Fibroblast of pulmonary artery (primary cell): ENCODE measurements at regions not wholly inside any gene's neighbourhood (a gene's known extent, or its start where the extent isn't known, plus 50 kb on each side); places are given as distances from the start of the nearest gene placed in this dataset.

ENCODE experiments used
- DNase-seq: peaks from one replicate; pipeline ENCODE4 v3.0.0-alpha.2; 2010; ENCODE audit warnings: low read depth
- H3K4me3 ChIP-seq: replicated peaks from 2 replicates; pipeline ENCODE4 v1.5.1; 2011; ENCODE audit warnings: low read depth, mild to moderate bottlenecking, control low read depth, low read length, moderate library complexity
- CTCF ChIP-seq: IDR thresholded peaks from 2 replicates; pipeline ENCODE4 v1.5.1; 2011; ENCODE audit warnings: mild to moderate bottlenecking, control low read depth, low read length, inconsistent platforms; ENCODE audit errors: missing control alignments

- no peak for DNase-seq
- TF ChIP-seq CTCF, result no peak
- H3K4me3 ChIP-seq, result no peak overlapping the region
Measured at GRCh38 chr3:24793896-24794295, 299.2 kb upstream of the THRB start.

GRCh38 chr3:24802614-24803013 is 308.0 kb upstream of the THRB start:
- TF ChIP-seq CTCF, result no peak
- H3K4me3 ChIP-seq, result no peak overlapping the region
- no peak for DNase-seq

- H3K4me3 ChIP-seq, result no peak overlapping the region
- DNase-seq, result no peak
- no peak for TF ChIP-seq CTCF
Measured at GRCh38 chr3:24804095-24804494, 309.4 kb upstream of the THRB start.

- no peak for TF ChIP-seq CTCF
- no peak for DNase-seq
- no peak overlapping the region for H3K4me3 ChIP-seq
Measured at GRCh38 chr3:24810881-24811280, 316.2 kb upstream of the THRB start.

- TF ChIP-seq CTCF, result no peak
- H3K4me3 ChIP-seq, result no peak overlapping the region
- no peak for DNase-seq
Measured at GRCh38 chr3:24812116-24812515, 317.5 kb upstream of the THRB start.

- no peak overlapping the region for H3K4me3 ChIP-seq
- no peak for TF ChIP-seq CTCF
- DNase-seq, result no peak
Measured at GRCh38 chr3:24818055-24818454, 323.4 kb upstream of the THRB start.

GRCh38 chr3:24828011-24828410 is 333.4 kb upstream of the THRB start:
- no peak for DNase-seq
- TF ChIP-seq CTCF, result no peak
- H3K4me3 ChIP-seq, result no peak overlapping the region
